HG03064 (cell line): ENCODE measurements at regions not wholly inside any gene's neighbourhood (a gene's known extent, or its start where the extent isn't known, plus 50 kb on each side); places are given as distances from the start of the nearest gene placed in this dataset.

Source experiments
- ATAC-seq: cut with Tn5 transposase; IDR thresholded peaks from one replicate; pipeline ENCODE4 v1.9.1; 2021; ENCODE audit warnings: low read depth; ENCODE audit not compliant: unreplicated experiment

DNA sequence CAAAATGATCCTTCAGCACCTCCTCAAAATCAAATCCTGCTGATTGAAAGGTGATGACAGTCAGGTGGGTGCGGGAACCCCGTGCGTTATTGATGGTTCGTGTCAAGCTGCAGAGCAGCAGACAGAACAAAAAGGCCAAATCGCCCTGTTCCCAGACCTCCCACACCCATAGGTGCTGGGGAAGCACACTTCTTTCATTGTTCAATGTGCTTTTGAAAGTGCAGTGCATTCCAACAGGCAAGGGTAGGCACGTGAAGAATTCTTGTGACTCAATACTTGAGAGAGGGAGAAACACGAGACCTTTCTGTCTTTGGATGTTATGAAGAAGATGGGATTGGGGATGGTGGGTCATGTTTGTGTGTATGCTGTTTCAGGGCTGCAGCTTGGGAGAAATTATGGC is 514.0 kb downstream of the MCTP2 start:
- no peak for ATAC-seq

GRCh38 chr15:94747510-94747909 is 516.1 kb downstream of the MCTP2 start:
- no peak for ATAC-seq

GRCh38 chr15:94749811-94750617 is 518.7 kb downstream of the MCTP2 start:
- ATAC-seq: no peak

GRCh38 chr15:94760348-94760747 is 529.0 kb downstream of the MCTP2 start:
- ATAC-seq: no peak

DNA sequence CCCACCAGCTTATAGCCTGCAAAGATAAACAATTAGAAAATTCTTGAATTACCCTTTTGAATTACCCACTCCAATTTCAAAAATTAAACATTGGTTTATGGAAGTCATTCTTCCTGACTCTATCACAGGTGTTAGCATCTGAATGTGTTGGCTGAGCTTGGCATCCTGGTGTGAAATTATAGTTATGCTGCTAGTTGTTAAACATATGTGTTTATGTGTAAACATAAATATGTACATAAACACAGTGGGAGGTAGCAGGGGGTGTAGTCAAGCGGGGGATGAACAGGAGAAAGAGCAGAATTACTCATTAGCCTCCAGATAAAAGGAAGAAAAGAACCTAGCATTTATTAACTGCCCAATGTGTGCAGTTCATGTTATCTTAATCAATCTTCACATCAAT is 530.2 kb downstream of the MCTP2 start:
- no peak for ATAC-seq

DNA sequence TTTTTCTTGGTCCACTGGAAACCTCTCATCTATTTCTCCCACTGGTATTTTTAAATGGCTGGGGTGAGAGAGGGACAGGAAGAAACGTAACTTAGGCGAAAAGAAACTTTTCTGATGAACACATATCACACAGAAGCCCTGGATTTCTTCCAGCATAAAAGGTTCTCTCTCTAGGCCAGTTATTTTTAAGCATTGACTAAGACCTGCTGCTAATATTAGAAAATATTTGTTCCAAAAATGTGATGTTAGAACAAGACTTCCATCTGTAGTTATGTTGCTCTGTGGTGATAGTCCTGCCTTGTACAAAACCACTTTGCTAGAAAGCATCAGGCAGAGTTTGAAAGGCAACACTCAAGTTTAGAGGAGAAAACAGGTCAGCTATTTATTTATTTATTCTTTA is 537.7 kb downstream of the MCTP2 start:
- no peak for ATAC-seq

DNA sequence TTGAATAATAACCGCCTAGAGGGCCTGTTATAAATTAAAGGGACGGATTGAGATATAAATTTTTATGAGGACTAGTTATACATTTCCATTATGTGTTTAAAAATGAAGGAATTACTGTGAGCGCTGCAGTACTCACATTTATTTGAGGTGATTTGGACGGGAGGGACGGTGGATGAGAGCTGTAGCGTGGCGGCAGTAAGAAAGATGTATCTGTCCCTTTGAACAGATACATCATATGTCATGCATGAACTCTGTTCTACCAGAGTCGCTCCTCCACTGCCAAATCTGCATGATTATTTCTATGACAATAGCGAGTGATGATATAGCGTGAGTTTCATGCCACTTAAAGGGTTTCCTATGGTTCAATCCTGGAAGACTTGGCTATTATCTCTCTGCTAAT is 538.8 kb downstream of the MCTP2 start:
- ATAC-seq: no peak

- no peak for ATAC-seq
Measured at GRCh38 chr15:94777037-94777436, 545.7 kb downstream of the MCTP2 start.

DNA sequence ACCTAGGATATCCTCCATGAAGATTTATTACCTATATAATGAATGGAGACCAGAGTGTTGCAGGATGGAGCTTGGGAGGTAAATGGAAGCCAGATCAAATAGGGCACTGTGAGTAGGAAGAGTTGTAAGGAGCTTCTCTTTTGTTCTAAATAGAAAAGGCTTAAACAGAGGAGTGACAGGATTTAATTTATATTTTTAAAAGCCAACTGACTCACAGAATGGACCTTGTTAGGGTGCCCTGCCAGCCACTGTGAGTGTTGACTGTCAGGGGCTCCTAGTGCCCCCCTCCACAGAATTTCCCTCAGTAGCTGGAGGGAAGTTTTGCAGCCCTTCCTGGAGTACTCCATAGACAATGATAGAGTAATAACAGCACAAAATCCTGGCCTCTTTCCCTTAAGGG is 547.5 kb downstream of the MCTP2 start:
- no peak for ATAC-seq

DNA sequence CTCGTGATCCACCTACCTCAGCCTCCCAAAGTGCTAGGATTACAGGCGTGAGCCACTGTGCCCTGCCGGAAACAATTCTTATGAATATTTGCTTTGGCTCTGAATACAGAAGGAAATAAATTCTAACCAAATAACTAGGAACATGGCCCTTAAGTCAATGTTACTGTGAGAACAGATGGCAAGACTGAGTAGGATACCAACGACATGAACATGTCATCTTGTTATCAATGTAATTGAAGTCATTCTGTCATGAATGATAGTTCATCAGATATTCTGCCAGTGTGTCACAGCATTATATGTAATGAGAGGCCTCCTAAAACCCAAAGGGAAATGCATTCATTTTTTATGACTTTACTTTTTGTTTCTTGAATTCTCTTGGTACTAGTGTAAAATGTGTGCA is 548.8 kb downstream of the MCTP2 start:
- ATAC-seq: no peak

- ATAC-seq: no peak
Measured at GRCh38 chr15:94785091-94785490, 553.7 kb downstream of the MCTP2 start.

- no peak for ATAC-seq
Measured at GRCh38 chr15:94791008-94791407, 559.6 kb downstream of the MCTP2 start.

- ATAC-seq: no peak
Measured at GRCh38 chr15:94791510-94791909, 560.1 kb downstream of the MCTP2 start.

- ATAC-seq: no peak
Measured at GRCh38 chr15:94792196-94792595, 560.8 kb downstream of the MCTP2 start.

- ATAC-seq: no peak
Measured at GRCh38 chr15:94793207-94793606, 561.8 kb downstream of the MCTP2 start.

GRCh38 chr15:94793641-94794040 is 562.3 kb downstream of the MCTP2 start:
- ATAC-seq: no peak

DNA sequence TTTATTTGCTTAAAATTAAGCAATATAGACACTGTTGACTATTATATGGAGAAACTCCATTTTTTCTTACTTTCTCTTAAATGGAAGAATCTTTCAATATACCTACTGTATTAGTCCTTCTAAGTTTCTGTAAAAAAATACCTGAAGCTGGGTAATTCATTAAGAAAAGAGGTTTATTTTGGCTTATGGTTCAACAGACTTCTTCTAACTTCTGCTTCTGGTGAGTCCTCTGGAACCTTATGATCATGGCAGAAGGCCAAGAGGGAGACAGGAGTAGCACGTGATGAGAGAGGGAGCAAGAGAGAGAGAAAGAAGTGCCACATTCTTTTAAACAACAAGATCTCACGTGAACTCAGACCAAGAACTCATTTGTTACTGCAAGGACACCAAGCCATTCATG is 573.3 kb downstream of the MCTP2 start:
- no peak for ATAC-seq

DNA sequence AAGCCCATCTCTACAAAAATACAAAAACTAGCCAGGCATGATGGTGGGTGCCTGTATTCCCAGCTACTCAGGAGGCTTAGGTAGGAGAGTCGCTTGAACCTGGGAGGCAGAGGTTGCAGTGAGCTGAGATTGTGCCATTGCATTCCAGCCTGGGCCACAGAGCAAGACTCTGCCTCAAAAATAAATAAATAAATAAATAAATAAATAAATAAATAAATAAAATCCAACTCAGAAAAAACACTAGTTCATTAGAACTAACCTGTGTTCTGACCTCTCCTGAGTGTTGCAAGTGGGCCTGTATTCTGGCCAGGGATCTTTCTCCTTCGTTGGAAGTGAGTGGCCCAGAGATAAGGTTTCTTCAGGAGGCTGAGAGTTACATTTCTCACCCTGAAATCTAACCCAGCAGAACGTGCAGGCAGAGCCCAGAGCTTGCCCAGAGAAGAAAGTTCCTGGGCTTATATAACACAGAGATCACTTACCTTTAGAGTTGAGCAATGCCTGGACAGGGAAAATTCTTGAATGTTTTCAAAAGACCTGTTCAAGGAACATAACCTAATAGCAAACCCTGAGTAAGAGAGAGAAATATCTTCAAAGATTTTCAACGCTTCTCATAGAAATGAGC is 583.9 kb downstream of the MCTP2 start:
- ATAC-seq: no peak

GRCh38 chr15:94815914-94816313 is 584.6 kb downstream of the MCTP2 start:
- ATAC-seq: no peak

GRCh38 chr15:94829887-94830884 is 598.8 kb downstream of the MCTP2 start:
- no peak for ATAC-seq

- no peak for ATAC-seq
Measured at GRCh38 chr15:94834000-94834399, 602.6 kb downstream of the MCTP2 start.
